ENCODE measurements at regions not wholly inside any gene's neighbourhood (a gene's known extent, or its start where the extent isn't known, plus 50 kb on each side); places are given as distances from the start of the nearest gene placed in this dataset.

- DNase-seq (no peak), ATAC-seq (no peak)
- Mint-ChIP-seq H3K36me3 (ENCODE audit: low read depth) (peaks cover 2% of the 10 kb centered on the region), H3K4me1 (peaks cover 12% of the 10 kb centered on the region), H3K4me3 (no peak overlapping the region), H3K27ac (no peak overlapping the region), H3K27me3 (peaks cover 33% of the 10 kb centered on the region)
- no peaks in the 10 kb centered on the region for H3K9me3 ChIP-seq (ENCODE audit: control insufficient read depth, low read length, poor library complexity, severe bottlenecking)
These were observed 85.2 kb upstream of the PRDM1 start for GRCh38 chr6:106000935-106001334.

DNA sequence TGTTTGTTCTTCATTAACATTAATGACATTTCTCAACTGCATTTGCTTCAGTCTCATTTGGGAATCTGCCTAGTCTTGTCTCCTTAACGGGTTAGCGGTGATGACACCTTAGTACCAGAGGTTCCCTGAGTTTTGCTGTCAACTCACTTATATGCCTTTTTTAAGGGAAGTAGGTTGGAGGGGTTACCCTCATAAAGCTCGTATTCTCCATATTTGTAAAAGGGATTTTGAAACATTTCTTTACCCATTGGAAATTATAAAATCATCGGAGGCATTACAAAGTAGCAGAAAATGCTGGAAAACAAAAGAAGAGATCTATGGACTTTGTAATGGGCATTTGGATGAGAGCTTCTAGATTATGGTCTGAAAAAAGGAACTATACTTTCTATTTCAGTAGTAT, 88.7 kb upstream of the PRDM1 start:
- Mint-ChIP-seq H3K4me3 (no peak overlapping the region), H3K4me1 (peaks cover 21% of the 10 kb centered on the region), H3K36me3 (ENCODE audit: low read depth) (peaks cover 5% of the 10 kb centered on the region), H3K27me3 (peaks cover 31% of the 10 kb centered on the region), H3K27ac (no peak overlapping the region)
- no peaks in the 10 kb centered on the region for H3K9me3 ChIP-seq (ENCODE audit: control insufficient read depth, low read length, poor library complexity, severe bottlenecking)
- ATAC-seq (no peak), DNase-seq (no peak)

- Mint-ChIP-seq H3K4me3 (peak overlapping the region; percentile 96), H3K27me3 (peaks cover 18% of the 10 kb centered on the region), H3K36me3 (ENCODE audit: low read depth) (peaks cover 2% of the 10 kb centered on the region), H3K27ac (peak overlapping the region; percentile 98), H3K4me1 (peaks cover 27% of the 10 kb centered on the region)
- no peak for ATAC-seq
- DNase-seq, result no peak
- H3K9me3 ChIP-seq (ENCODE audit: control insufficient read depth, low read length, poor library complexity, severe bottlenecking), result no peaks in the 10 kb centered on the region
These were observed 90.7 kb upstream of the PRDM1 start for GRCh38 chr6:105995391-105995865.

- peak overlapping the region; percentile 98 for H3K27ac Mint-ChIP-seq
- H3K36me3 Mint-ChIP-seq (ENCODE audit: low read depth), result peaks cover 2% of the 10 kb centered on the region
- DNase-seq, result peak; percentile 19 to 34 (median 32)
- peaks cover 34% of the 10 kb centered on the region for H3K4me1 Mint-ChIP-seq
- no peaks in the 10 kb centered on the region for H3K9me3 ChIP-seq (ENCODE audit: control insufficient read depth, low read length, poor library complexity, severe bottlenecking)
- peaks cover 25% of the 10 kb centered on the region for H3K27me3 Mint-ChIP-seq
- peak overlapping the region; percentile 96 for H3K4me3 Mint-ChIP-seq
- ATAC-seq, result peak; percentile 12
These were observed 91.3 kb upstream of the PRDM1 start for GRCh38 chr6:105994591-105995390.

GRCh38 chr6:105994118-105994590, 92.0 kb upstream of the PRDM1 start:
- ATAC-seq, result peak; percentile 58
- peaks cover 35% of the 10 kb centered on the region for H3K4me1 Mint-ChIP-seq
- H3K36me3 Mint-ChIP-seq (ENCODE audit: low read depth), result peaks cover 2% of the 10 kb centered on the region
- H3K27ac Mint-ChIP-seq, result peak overlapping the region; percentile 98
- peak; percentile 34 to 43 (median 38) for DNase-seq
- H3K4me3 Mint-ChIP-seq, result peak overlapping the region; percentile 96
- H3K9me3 ChIP-seq (ENCODE audit: control insufficient read depth, low read length, poor library complexity, severe bottlenecking), result no peaks in the 10 kb centered on the region
- peaks cover 25% of the 10 kb centered on the region for H3K27me3 Mint-ChIP-seq

GRCh38 chr6:105993341-105994117, 92.6 kb upstream of the PRDM1 start:
- Mint-ChIP-seq H3K27me3 (peaks cover 25% of the 10 kb centered on the region), H3K4me1 (peaks cover 35% of the 10 kb centered on the region), H3K27ac (peak overlapping the region; percentile 98), H3K4me3 (peak overlapping the region; percentile 96), H3K36me3 (ENCODE audit: low read depth) (peaks cover 2% of the 10 kb centered on the region)
- ATAC-seq (no peak), DNase-seq (no peak)
- no peaks in the 10 kb centered on the region for H3K9me3 ChIP-seq (ENCODE audit: control insufficient read depth, low read length, poor library complexity, severe bottlenecking)

DNA sequence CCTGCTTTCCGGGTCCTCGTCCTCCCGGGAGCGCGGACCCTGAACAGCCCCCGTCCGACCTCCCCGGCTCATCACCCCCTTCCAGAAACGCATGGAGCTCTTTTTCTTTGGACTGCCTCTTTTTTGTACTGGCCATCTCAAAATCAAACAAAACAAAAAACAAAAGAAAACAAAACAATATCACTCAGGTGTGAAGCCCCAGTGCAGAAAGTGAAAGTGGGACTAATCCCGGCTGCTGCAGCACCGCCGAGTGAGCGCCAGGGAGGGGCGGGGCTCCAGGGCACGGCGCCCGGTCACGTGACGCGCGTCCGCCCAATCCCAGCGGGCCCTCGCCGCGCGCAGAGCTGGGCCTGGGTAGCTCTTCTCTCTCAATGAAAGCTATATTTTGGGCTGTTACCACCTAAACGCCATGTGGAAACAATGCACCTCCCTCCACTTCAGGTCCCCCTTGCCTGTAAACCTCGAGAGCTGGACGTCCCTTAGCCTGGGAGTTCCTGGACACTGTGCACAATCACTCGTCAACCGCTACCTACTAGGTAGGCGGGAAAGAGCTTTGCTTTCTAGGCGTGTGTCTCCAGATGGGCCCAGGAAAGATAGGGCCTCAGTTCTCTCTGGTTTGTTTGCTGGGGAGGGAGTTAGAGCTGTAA, 93.7 kb upstream of the PRDM1 start:
- Mint-ChIP-seq H3K4me3 (peak overlapping the region; percentile 96), H3K27ac (peak overlapping the region; percentile 98), H3K27me3 (peaks cover 30% of the 10 kb centered on the region), H3K4me1 (peaks cover 35% of the 10 kb centered on the region), H3K36me3 (ENCODE audit: low read depth) (peaks cover 2% of the 10 kb centered on the region)
- peak; percentile 85 to 89 (median 86) for DNase-seq
- peak; percentile 90 for ATAC-seq
- no peaks in the 10 kb centered on the region for H3K9me3 ChIP-seq (ENCODE audit: control insufficient read depth, low read length, poor library complexity, severe bottlenecking)

DNA sequence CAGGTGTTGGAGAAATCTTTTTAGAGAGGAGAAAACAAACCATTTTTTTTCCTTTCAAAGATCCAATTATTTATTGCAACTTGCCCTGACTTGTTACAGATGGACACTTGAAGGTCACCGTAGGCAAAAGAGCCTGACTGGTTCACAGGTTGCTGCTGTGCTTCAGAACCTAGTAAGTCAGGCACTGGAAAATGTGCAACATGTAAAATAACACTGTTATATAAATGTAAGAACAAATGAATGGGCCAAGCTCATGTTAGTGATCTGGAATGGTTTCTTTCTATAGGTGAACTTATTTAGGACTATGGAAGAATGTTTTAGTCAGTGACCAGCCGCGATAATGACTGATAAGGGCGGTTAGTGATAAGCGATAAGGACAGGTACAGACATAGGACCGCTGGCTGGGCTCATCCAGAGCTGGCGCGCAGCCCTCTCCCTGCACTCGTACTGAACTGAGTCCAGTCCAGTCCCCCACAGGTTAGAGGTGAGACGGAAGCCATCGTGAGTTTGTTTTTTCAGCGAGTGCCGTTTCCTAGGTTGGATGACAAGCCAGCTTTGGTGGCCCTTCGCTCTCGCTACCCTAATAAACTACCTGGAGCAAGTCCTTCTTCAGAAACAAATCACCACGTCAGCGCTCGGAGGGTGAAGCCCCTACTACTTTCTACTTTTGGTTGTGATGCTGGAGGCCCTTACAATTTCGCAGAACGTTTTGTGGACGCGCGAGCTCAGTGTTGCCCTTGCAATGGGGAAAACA, 94.4 kb upstream of the PRDM1 start:
- DNase-seq (peak in 2 of 3 donors; percentile 22 to 27), ATAC-seq (peak; percentile 51)
- peaks cover 36% of the 10 kb centered on the region for H3K27me3 Mint-ChIP-seq
- peak overlapping the region; percentile 98 for H3K27ac Mint-ChIP-seq
- H3K4me3 Mint-ChIP-seq, result peak overlapping the region; percentile 96
- H3K9me3 ChIP-seq (ENCODE audit: control insufficient read depth, low read length, poor library complexity, severe bottlenecking), result no peaks in the 10 kb centered on the region
- peaks cover 40% of the 10 kb centered on the region for H3K4me1 Mint-ChIP-seq
- peaks cover 2% of the 10 kb centered on the region for H3K36me3 Mint-ChIP-seq (ENCODE audit: low read depth)

GRCh38 chr6:105990151-105990550, 96.0 kb upstream of the PRDM1 start:
- Mint-ChIP-seq H3K36me3 (ENCODE audit: low read depth) (peaks cover 2% of the 10 kb centered on the region), H3K4me3 (no peak overlapping the region), H3K27me3 (peaks cover 46% of the 10 kb centered on the region), H3K4me1 (peaks cover 47% of the 10 kb centered on the region), H3K27ac (peak overlapping the region; percentile 19)
- H3K9me3 ChIP-seq (ENCODE audit: control insufficient read depth, low read length, poor library complexity, severe bottlenecking), result no peaks in the 10 kb centered on the region
- no peak for DNase-seq
- no peak for ATAC-seq

DNA sequence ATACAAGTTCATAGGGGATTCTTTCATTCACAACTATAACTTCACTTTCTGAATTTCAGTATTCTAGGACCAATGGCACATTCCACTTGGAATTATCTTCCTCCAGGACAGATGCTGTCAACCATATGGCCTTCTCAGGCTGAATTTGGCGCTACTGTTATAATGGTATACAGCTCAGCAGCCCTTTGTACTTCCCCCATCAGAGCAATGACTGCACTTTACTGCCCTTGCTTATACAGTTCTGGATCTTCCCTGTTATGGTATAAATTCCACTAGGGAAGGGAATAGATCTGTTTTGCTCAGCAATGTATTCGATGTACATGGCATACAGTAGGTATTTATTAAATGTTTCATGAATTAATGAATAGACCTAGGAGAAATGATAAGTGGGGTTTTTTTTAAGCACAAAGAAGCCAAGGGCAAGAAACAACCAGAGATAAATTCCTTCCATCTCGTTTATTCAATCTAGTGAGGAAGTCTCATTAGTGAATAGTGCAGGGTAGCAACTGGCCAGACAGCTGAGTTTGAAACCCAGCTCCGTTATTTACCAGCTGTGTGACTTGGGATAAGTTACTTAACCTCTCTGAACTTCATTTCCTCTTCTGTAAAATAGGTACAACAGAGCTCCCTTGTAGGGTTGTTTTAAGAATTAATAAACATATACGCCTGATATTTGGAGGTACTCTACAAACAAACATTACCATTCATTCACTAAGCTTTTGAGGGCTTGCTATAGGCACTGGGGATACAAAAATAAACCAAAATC, 97.1 kb upstream of the PRDM1 start:
- no peak for DNase-seq

GRCh38 chr6:105988321-105988720, 97.8 kb upstream of the PRDM1 start:
- no peaks in the 10 kb centered on the region for H3K9me3 ChIP-seq (ENCODE audit: control insufficient read depth, low read length, poor library complexity, severe bottlenecking)
- Mint-ChIP-seq H3K27me3 (peaks cover 49% of the 10 kb centered on the region), H3K4me3 (no peak overlapping the region), H3K4me1 (peaks cover 42% of the 10 kb centered on the region), H3K27ac (no peak overlapping the region), H3K36me3 (ENCODE audit: low read depth) (peaks cover 3% of the 10 kb centered on the region)
- ATAC-seq (no peak), DNase-seq (no peak)

More for the DNA sequence above, 97.1 kb upstream of the PRDM1 start:
- H3K27ac Mint-ChIP-seq, result no peak overlapping the region
- peaks cover 6% of the 10 kb centered on the region for H3K36me3 Mint-ChIP-seq (ENCODE audit: low read depth)
- H3K4me1 Mint-ChIP-seq, result peaks cover 48% of the 10 kb centered on the region
- no peak overlapping the region for H3K4me3 Mint-ChIP-seq
- ATAC-seq, result no peak
- no peaks in the 10 kb centered on the region for H3K9me3 ChIP-seq (ENCODE audit: control insufficient read depth, low read length, poor library complexity, severe bottlenecking)
- H3K27me3 Mint-ChIP-seq, result peaks cover 53% of the 10 kb centered on the region

DNA sequence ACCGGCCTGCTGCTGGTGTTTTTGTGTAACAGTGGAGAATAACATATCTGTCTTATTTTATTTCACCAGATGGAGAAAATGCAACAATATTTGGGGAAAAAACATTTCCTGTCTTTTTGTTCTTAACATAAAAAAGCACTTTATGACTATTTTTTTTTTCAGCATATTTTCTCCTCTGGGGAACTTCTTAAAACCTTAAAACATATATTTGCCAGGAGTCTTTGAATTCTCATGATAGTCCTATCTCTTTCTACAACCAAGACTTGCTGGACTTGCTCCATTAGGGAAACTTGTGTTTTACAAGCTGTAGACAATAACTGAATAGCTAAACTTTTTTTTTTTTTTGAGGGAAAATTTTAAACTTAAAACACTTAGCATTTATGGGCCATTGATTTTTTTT, 98.6 kb upstream of the PRDM1 start:
- no peak overlapping the region for H3K27ac Mint-ChIP-seq
- peaks cover 35% of the 10 kb centered on the region for H3K4me1 Mint-ChIP-seq
- no peak for ATAC-seq
- H3K9me3 ChIP-seq (ENCODE audit: control insufficient read depth, low read length, poor library complexity, severe bottlenecking), result no peaks in the 10 kb centered on the region
- no peak for DNase-seq
- H3K36me3 Mint-ChIP-seq (ENCODE audit: low read depth), result peaks cover 3% of the 10 kb centered on the region
- H3K4me3 Mint-ChIP-seq, result no peak overlapping the region
- peaks cover 49% of the 10 kb centered on the region for H3K27me3 Mint-ChIP-seq

Data from T-helper 17 cell (primary cell).